ENCODE measurements at regions not wholly inside any gene's neighbourhood (a gene's known extent, or its start where the extent isn't known, plus 50 kb on each side); places are given as distances from the start of the nearest gene placed in this dataset.
"Not testable (repeated sequence)": the region's sequence is repeated elsewhere in the genome, so short reads cannot be mapped to it uniquely, and the experiment has no call there.

- DNase-seq (ENCODE audit: insufficient read length, low spot score), result no peak
- FAIRE-seq, result no peak
- no peak for TF ChIP-seq POLR2A (IDR thresholded peaks at IDR 0.05; ENCODE audit: low read depth, low read length)
Observed at GRCh38 chr14:83558946-83559345, 1971.0 kb upstream of the FLRT2 start.

- FAIRE-seq, result no peak
- no peak for DNase-seq (ENCODE audit: insufficient read length, low spot score)
- no peak for TF ChIP-seq POLR2A (IDR thresholded peaks at IDR 0.05; ENCODE audit: low read depth, low read length)
Observed at GRCh38 chr14:83559721-83560120, 1970.2 kb upstream of the FLRT2 start.

- DNase-seq (ENCODE audit: insufficient read length, low spot score) (no peak), FAIRE-seq (no peak)
- no peak for TF ChIP-seq POLR2A (IDR thresholded peaks at IDR 0.05; ENCODE audit: low read depth, low read length)
Observed at GRCh38 chr14:83561261-83561660, 1968.7 kb upstream of the FLRT2 start.

- FAIRE-seq (no peak), DNase-seq (ENCODE audit: insufficient read length, low spot score) (no peak)
- TF ChIP-seq POLR2A (IDR thresholded peaks at IDR 0.05; ENCODE audit: low read depth, low read length), result no peak
Observed at GRCh38 chr14:83566567-83566966, 1963.4 kb upstream of the FLRT2 start.

GRCh38 chr14:83568141-83568540 lies 1961.8 kb upstream of the FLRT2 start:
- FAIRE-seq, result no peak
- TF ChIP-seq POLR2A (IDR thresholded peaks at IDR 0.05; ENCODE audit: low read depth, low read length), result no peak
- no peak for DNase-seq (ENCODE audit: insufficient read length, low spot score)

GRCh38 chr14:83575301-83575700 lies 1954.6 kb upstream of the FLRT2 start:
- no peak for FAIRE-seq

GRCh38 chr14:83583201-83583600 lies 1946.7 kb upstream of the FLRT2 start:
- no peak for DNase-seq (ENCODE audit: insufficient read length, low spot score)
- TF ChIP-seq POLR2A (IDR thresholded peaks at IDR 0.05; ENCODE audit: low read depth, low read length), result no peak
- FAIRE-seq, result no peak

More at GRCh38 chr14:83575301-83575700, 1954.6 kb upstream of the FLRT2 start:
- no peak for TF ChIP-seq POLR2A (IDR thresholded peaks at IDR 0.05; ENCODE audit: low read depth, low read length)
- DNase-seq (ENCODE audit: insufficient read length, low spot score), result no peak

GRCh38 chr14:83594874-83595273 lies 1935.1 kb upstream of the FLRT2 start:
- no peak for DNase-seq (ENCODE audit: insufficient read length, low spot score)
- FAIRE-seq, result no peak
- no peak for TF ChIP-seq POLR2A (IDR thresholded peaks at IDR 0.05; ENCODE audit: low read depth, low read length)

- DNase-seq (ENCODE audit: insufficient read length, low spot score) (no peak), FAIRE-seq (no peak)
- TF ChIP-seq POLR2A (IDR thresholded peaks at IDR 0.05; ENCODE audit: low read depth, low read length), result no peak
Observed at GRCh38 chr14:83607682-83608081, 1922.3 kb upstream of the FLRT2 start.

- DNase-seq (ENCODE audit: insufficient read length, low spot score) (no peak), FAIRE-seq (no peak)
- no peak for TF ChIP-seq POLR2A (IDR thresholded peaks at IDR 0.05; ENCODE audit: low read depth, low read length)
Observed at GRCh38 chr14:83611491-83611890, 1918.5 kb upstream of the FLRT2 start.

- no peak for TF ChIP-seq POLR2A (IDR thresholded peaks at IDR 0.05; ENCODE audit: low read depth, low read length)
- DNase-seq (ENCODE audit: insufficient read length, low spot score), result no peak
- no peak for FAIRE-seq
Observed at GRCh38 chr14:83611906-83612390, 1918.0 kb upstream of the FLRT2 start.

- no peak for TF ChIP-seq POLR2A (IDR thresholded peaks at IDR 0.05; ENCODE audit: low read depth, low read length)
- FAIRE-seq (no peak), DNase-seq (ENCODE audit: insufficient read length, low spot score) (no peak)
Observed at GRCh38 chr14:83614956-83615355, 1915.0 kb upstream of the FLRT2 start.

- FAIRE-seq, result no peak
- no peak for TF ChIP-seq POLR2A (IDR thresholded peaks at IDR 0.05; ENCODE audit: low read depth, low read length)
Observed at GRCh38 chr14:83624541-83624940, 1905.4 kb upstream of the FLRT2 start.

GRCh38 chr14:83632375-83632774 lies 1897.6 kb upstream of the FLRT2 start:
- DNase-seq (ENCODE audit: insufficient read length, low spot score) (no peak), FAIRE-seq (no peak)
- no peak for TF ChIP-seq POLR2A (IDR thresholded peaks at IDR 0.05; ENCODE audit: low read depth, low read length)

More at GRCh38 chr14:83624541-83624940, 1905.4 kb upstream of the FLRT2 start:
- DNase-seq (ENCODE audit: insufficient read length, low spot score), result no peak

GRCh38 chr14:83638748-83639504 lies 1891.0 kb upstream of the FLRT2 start:
- FAIRE-seq, result no peak
- no peak for TF ChIP-seq POLR2A (IDR thresholded peaks at IDR 0.05; ENCODE audit: low read depth, low read length)
- no peak for DNase-seq (ENCODE audit: insufficient read length, low spot score)

GRCh38 chr14:83639505-83639875 lies 1890.5 kb upstream of the FLRT2 start:
- not testable (repeated sequence) for DNase-seq (ENCODE audit: insufficient read length, low spot score); FAIRE-seq

All from H54 (cell line).